22Rv1 (cell line): ENCODE measurements at regions not wholly inside any gene's neighbourhood (a gene's known extent, or its start where the extent isn't known, plus 50 kb on each side); places are given as distances from the start of the nearest gene placed in this dataset.

ENCODE experiments used
- CTCF ChIP-seq: fragments of 450-650 bp; IDR thresholded peaks from 2 replicates; pipeline ENCODE4 v1.5.1; 2017; ENCODE audit warnings: mild to moderate bottlenecking
- ZFX ChIP-seq: fragments of 450-650 bp; IDR thresholded peaks from 2 replicates; pipeline ENCODE4 v1.6.1; 2017; ENCODE audit warnings: antibody characterized with exemption, borderline replicate concordance

GRCh38 chr20:40268321-40269075 is 420.5 kb downstream of the MAFB start:
- TF ChIP-seq CTCF (no peak), ZFX (no peak)
